Vagina (tissue), 2 donors: ENCODE measurements at regions not wholly inside any gene's neighbourhood (a gene's known extent, or its start where the extent isn't known, plus 50 kb on each side); places are given as distances from the start of the nearest gene placed in this dataset.

ENCODE experiments used
- DNase-seq, 2 donors: peaks; one replicate each; pipeline ENCODE4 v3.0.0-alpha.2; 2017; ENCODE audit errors: extremely low spot score in 2 of 2
- H3K27ac ChIP-seq: fragments of 200-600 bp; sonication (generic); one replicate; pipeline ENCODE4 v1.5.1; 2019
- H3K27me3 ChIP-seq: fragments of 200-600 bp; sonication (generic); one replicate; pipeline ENCODE4 v1.5.1; 2019
- H3K36me3 ChIP-seq, 2 donors: fragments of 200-600 bp; sonication (generic); one replicate each; pipeline ENCODE4 v1.5.1; 2017 to 2019
- H3K4me1 ChIP-seq: fragments of 200-600 bp; sonication (generic); one replicate; pipeline ENCODE4 v1.5.1; 2019
- H3K4me3 ChIP-seq, 2 donors: fragments of 200-600 bp; sonication (generic); 1 replicate in 1 of 2; 2 replicates in 1 of 2; pipeline ENCODE4 v1.5.1; 2016 to 2019
- H3K9me3 ChIP-seq: fragments of 200-600 bp; sonication (generic); one replicate; pipeline ENCODE4 v1.5.1; 2019
- CTCF ChIP-seq, 3 experiments: fragments of 450-650 bp in 2 of 3; fragments of 200-600 bp in 1 of 3; sonication (generic) in 1 of 3; IDR thresholded peaks; one replicate each; pipeline ENCODE4 v1.5.1; 2017 to 2019; ENCODE audit warnings: antibody characterized with exemption in 3 of 3, mild to moderate bottlenecking in 2 of 3, moderate library complexity in 2 of 3
- POLR2A ChIP-seq, 2 donors: fragments of 450-650 bp; IDR thresholded peaks; one replicate each; pipeline ENCODE4 v1.6.1; 2017; ENCODE audit warnings: antibody characterized with exemption in 2 of 2, mild to moderate bottlenecking in 2 of 2, moderate library complexity in 2 of 2
- POLR2AphosphoS5 ChIP-seq, 2 donors: sonication (generic); formaldehyde crosslinking; IDR thresholded peaks; one replicate each; pipeline ENCODE4 v1.9.0; 2017; ENCODE audit warnings: antibody characterized with exemption in 2 of 2, mild to moderate bottlenecking in 2 of 2, low read depth in 1 of 2; ENCODE audit not compliant: insufficient read depth in 1 of 2
- intact Hi-C: fragments of 100-400 bp; cut with DNase I; formaldehyde crosslinking; loops from one replicate; pipeline ENCODE4 v1.15.1; 2023

DNA sequence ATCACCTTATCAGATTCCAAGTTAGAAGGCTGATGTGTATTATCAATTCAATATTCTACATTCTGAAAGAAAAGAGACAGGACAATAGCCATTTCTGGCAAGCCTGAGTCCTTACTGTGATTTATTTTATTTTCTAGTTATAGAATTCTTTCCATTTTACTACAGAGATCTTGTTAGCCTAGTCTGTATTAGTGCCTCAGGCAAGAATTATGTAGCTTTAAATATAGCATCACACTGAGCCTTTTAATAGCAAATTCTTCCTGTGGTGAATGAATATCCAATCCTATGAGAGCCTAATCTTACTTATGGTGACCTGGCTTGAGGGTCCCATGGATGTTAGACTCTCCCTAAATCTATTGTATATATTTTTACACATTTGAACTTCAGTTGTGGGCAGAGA is 732.8 kb upstream of the CITED2 start:
- H3K27me3 ChIP-seq, result no peaks in the 10 kb centered on the region
- DNase-seq, result no peak
- H3K36me3 ChIP-seq, result no peaks in the 10 kb centered on the region
- TF ChIP-seq POLR2AphosphoS5 (IDR thresholded peaks at IDR 0.05; ENCODE audit: insufficient read depth in 1 of 2, low read depth in 1 of 2) (no peak), CTCF (IDR thresholded peaks at IDR 0.05) (no peak), POLR2A (IDR thresholded peaks at IDR 0.05) (no peak)
- H3K4me3 ChIP-seq, result no peak overlapping the region
- H3K27ac ChIP-seq, result no peak overlapping the region
- intact Hi-C loops, result no loop called here
- no peaks in the 10 kb centered on the region for H3K4me1 ChIP-seq
- H3K9me3 ChIP-seq, result no peaks in the 10 kb centered on the region

DNA sequence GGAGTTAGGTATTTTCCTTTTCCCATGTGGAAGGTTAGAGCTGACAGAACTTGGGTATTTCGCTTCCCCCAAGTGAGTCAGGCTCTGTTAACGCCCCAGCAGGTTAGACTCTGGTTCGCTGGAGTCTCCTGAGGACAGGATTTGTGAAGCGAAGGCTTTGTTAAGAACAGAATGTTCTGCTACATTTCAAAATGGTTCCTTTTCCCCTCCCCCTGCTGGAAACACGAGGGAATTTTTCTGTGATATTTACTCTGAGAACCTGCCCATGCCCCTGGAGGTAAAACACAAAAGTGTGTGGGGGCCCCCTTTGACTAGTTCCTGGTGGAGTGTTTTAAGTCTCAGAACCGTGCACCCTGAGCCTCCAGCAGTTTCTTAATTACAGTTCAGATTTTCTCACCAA is 731.4 kb upstream of the CITED2 start:
- no peaks in the 10 kb centered on the region for H3K9me3 ChIP-seq
- no peak overlapping the region for H3K4me3 ChIP-seq
- intact Hi-C loops, result no loop called here
- no peaks in the 10 kb centered on the region for H3K4me1 ChIP-seq
- no peak overlapping the region for H3K27ac ChIP-seq
- no peaks in the 10 kb centered on the region for H3K36me3 ChIP-seq
- no peak for TF ChIP-seq POLR2A (IDR thresholded peaks at IDR 0.05)
- no peak for TF ChIP-seq CTCF (IDR thresholded peaks at IDR 0.05)
- TF ChIP-seq POLR2AphosphoS5 (IDR thresholded peaks at IDR 0.05; ENCODE audit: insufficient read depth in 1 of 2, low read depth in 1 of 2), result no peak
- no peaks in the 10 kb centered on the region for H3K27me3 ChIP-seq
- no peak for DNase-seq

DNA sequence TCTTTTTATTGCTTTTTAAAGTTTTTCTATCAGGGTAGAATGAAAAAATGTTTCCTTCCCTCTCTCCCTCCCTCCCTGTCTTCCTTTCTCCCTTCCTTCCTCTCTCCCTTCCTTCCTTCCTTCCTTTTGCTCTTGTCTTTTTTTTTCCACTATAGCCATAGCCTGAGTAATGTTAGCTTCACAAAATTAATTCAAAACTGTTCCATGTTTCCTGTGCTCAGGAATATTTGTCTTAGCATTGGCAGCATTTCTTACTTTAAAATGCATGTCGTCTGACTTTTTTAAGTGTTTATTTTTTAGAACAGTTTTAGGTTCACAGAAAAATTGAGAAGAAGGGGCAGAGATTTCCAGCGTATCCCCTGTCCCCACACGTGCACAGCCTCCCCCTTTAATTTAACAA is 730.8 kb upstream of the CITED2 start:
- Histone ChIP-seq H3K36me3 (no peaks in the 10 kb centered on the region), H3K4me3 (no peak overlapping the region), H3K27ac (no peak overlapping the region), H3K4me1 (no peaks in the 10 kb centered on the region), H3K27me3 (no peaks in the 10 kb centered on the region), H3K9me3 (no peaks in the 10 kb centered on the region)
- TF ChIP-seq CTCF (IDR thresholded peaks at IDR 0.05), result no peak
- no peak for TF ChIP-seq POLR2AphosphoS5 (IDR thresholded peaks at IDR 0.05; ENCODE audit: insufficient read depth in 1 of 2, low read depth in 1 of 2)
- no peak for TF ChIP-seq POLR2A (IDR thresholded peaks at IDR 0.05)
- intact Hi-C loops, result no loop called here
- no peak for DNase-seq

- TF ChIP-seq POLR2A (IDR thresholded peaks at IDR 0.05) (no peak), POLR2AphosphoS5 (IDR thresholded peaks at IDR 0.05; ENCODE audit: insufficient read depth in 1 of 2, low read depth in 1 of 2) (no peak), CTCF (IDR thresholded peaks at IDR 0.05) (no peak)
- H3K4me3 ChIP-seq, result no peak overlapping the region
- DNase-seq, result no peak
- no peak overlapping the region for H3K27ac ChIP-seq
- H3K36me3 ChIP-seq, result no peaks in the 10 kb centered on the region
- intact Hi-C loops, result no loop called here
- H3K9me3 ChIP-seq, result no peaks in the 10 kb centered on the region
- H3K4me1 ChIP-seq, result no peaks in the 10 kb centered on the region
- H3K27me3 ChIP-seq, result no peaks in the 10 kb centered on the region
Measured at GRCh38 chr6:140101818-140102217, 727.4 kb upstream of the CITED2 start.

DNA sequence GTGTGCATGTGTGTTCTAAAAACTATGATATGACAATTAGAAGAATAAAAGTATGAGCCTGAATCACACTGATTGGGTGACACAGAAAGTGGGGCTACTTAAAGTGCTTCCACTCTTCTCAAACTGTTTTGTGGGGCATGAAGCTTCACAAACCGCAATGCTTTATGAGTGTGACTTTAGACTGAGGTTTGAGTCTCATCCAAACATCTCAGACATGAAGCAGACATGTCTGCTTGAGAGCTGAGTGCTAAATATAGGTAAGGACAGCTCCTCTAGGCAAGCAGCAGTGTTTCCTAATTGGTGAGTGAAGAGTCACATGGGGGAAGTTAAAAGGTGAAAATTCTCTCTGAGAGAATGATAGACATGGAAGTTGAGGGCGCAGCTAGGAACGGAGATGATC is 726.9 kb upstream of the CITED2 start:
- intact Hi-C loops, result no loop called here
- H3K27ac ChIP-seq, result no peak overlapping the region
- no peaks in the 10 kb centered on the region for H3K27me3 ChIP-seq
- no peak overlapping the region for H3K4me3 ChIP-seq
- no peak for DNase-seq
- H3K4me1 ChIP-seq, result no peaks in the 10 kb centered on the region
- H3K9me3 ChIP-seq, result no peaks in the 10 kb centered on the region
- TF ChIP-seq CTCF (IDR thresholded peaks at IDR 0.05) (no peak), POLR2A (IDR thresholded peaks at IDR 0.05) (no peak)
- H3K36me3 ChIP-seq, result no peaks in the 10 kb centered on the region
